ENCODE measurements at regions not wholly inside any gene's neighbourhood (a gene's known extent, or its start where the extent isn't known, plus 50 kb on each side); places are given as distances from the start of the nearest gene placed in this dataset.

DNA sequence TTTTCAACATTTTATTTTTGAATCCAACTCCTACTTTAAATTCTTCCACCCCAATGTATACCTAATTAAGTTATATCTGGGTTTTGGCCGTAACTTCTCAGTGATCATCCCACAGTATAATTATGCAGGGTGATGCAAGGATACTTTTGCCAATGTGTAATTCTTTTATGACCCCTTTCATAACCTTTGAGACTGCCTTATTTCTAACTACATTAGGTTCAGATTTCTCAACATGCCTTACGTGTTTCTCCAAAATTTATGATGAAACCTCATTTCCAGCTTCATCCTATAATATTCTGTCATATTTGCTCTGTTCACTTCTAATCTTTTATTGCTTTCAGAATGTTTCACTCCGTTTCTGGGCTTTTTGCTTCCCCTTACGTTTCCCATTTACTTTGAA is 1229.6 kb upstream of the ALCAM start:
- TF ChIP-seq, protein P1, sequence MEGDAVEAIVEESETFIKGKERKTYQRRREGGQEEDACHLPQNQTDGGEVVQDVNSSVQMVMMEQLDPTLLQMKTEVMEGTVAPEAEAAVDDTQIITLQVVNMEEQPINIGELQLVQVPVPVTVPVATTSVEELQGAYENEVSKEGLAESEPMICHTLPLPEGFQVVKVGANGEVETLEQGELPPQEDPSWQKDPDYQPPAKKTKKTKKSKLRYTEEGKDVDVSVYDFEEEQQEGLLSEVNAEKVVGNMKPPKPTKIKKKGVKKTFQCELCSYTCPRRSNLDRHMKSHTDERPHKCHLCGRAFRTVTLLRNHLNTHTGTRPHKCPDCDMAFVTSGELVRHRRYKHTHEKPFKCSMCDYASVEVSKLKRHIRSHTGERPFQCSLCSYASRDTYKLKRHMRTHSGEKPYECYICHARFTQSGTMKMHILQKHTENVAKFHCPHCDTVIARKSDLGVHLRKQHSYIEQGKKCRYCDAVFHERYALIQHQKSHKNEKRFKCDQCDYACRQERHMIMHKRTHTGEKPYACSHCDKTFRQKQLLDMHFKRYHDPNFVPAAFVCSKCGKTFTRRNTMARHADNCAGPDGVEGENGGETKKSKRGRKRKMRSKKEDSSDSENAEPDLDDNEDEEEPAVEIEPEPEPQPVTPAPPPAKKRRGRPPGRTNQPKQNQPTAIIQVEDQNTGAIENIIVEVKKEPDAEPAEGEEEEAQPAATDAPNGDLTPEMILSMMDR (IDR thresholded peaks at IDR 0.05; ENCODE audit: poor library complexity), result no peak
- no peak for TF ChIP-seq EZH2 (IDR thresholded peaks at IDR 0.05; ENCODE audit: borderline replicate concordance)
